ENCODE measurements at regions not wholly inside any gene's neighbourhood (a gene's known extent, or its start where the extent isn't known, plus 50 kb on each side); places are given as distances from the start of the nearest gene placed in this dataset.

DNA sequence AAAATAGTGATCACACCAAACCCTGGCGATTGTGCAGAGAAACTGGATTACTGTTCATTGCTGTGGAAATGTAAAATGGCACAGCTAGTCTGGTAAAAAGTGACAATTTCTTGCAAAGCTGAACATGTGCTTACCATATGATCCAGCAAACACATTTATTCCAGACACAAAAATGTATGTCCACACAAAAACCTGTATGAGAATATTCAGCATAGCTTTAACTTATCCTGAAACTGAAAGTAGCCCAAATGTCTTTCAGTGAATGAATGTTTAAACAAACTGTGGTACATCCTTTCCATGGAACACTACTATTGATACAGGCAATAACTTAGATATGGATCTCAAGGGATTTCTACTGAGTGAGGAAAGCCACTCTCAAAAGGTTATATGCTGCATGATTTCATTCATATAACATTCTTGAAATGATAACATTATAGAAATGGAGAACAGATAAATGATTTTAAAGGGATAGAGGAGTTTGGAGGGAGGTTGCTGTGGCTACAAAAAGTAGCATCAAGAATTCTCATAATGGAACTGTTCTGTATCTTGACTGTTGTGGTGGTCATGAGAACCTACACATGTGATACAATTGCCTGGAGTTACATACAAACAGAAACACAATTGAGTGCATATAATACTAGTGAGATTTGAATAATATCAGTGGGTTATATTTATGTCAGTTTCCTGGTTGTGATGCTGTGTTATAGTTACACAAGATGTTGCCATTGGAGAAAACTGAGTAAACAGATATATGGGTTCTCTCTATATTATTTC, 70.7 kb upstream of the DPH6 start:
- TF ChIP-seq, protein P1, sequence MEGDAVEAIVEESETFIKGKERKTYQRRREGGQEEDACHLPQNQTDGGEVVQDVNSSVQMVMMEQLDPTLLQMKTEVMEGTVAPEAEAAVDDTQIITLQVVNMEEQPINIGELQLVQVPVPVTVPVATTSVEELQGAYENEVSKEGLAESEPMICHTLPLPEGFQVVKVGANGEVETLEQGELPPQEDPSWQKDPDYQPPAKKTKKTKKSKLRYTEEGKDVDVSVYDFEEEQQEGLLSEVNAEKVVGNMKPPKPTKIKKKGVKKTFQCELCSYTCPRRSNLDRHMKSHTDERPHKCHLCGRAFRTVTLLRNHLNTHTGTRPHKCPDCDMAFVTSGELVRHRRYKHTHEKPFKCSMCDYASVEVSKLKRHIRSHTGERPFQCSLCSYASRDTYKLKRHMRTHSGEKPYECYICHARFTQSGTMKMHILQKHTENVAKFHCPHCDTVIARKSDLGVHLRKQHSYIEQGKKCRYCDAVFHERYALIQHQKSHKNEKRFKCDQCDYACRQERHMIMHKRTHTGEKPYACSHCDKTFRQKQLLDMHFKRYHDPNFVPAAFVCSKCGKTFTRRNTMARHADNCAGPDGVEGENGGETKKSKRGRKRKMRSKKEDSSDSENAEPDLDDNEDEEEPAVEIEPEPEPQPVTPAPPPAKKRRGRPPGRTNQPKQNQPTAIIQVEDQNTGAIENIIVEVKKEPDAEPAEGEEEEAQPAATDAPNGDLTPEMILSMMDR (IDR thresholded peaks at IDR 0.05; ENCODE audit: low read depth, low read length, missing control alignments): no peak
- no peak for DNase-seq (ENCODE audit: low read depth)
- no peak overlapping the region for H3K4me3 ChIP-seq (ENCODE audit: low read depth, low read length)

DNA sequence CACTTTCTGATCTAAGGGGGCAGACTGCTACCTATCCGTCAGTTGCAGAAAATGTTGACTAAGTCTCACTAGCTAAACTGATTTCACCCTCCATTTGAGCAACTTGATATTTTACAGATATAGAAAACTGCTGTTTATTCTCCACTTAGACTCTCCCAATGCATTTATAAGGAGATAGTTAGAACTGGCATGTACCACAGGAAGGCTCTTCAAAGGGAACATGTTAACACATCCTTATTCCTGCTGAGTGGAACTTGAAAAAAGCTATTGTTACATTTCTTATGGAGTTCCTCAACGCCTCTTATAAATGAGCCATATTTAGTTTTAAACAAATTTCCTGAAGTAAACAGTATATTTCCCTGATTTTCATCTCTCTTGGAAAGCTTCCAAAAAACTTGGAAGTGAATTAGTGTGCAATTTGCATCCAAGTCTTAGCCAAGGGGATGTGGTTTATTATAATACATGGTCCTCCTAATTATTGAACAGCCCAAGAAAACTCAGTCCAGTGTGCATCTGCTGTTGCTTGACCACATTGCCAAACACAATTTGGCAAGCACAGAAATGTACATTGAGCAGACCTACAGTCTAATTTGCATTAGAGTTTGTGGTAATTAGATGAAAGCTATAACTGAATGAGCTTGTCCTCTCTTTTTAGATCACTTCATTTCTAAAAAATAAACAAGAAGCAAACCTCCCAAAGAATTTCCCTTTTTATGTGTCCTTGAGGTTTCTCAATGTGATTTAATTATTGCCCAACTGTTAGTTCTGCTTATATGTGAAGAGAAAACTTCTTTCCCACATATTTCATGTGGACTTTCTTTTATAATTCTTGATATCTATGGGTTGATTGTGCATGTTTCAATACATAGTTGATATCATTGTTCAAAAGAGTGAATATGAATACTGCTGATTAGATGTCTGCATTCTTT, 72.6 kb upstream of the DPH6 start:
- no peak overlapping the region for H3K4me3 ChIP-seq (ENCODE audit: low read depth, low read length)
- TF ChIP-seq, protein P1 (IDR thresholded peaks at IDR 0.05; ENCODE audit: low read depth, low read length, missing control alignments): no peak
- DNase-seq (ENCODE audit: low read depth): no peak

DNA sequence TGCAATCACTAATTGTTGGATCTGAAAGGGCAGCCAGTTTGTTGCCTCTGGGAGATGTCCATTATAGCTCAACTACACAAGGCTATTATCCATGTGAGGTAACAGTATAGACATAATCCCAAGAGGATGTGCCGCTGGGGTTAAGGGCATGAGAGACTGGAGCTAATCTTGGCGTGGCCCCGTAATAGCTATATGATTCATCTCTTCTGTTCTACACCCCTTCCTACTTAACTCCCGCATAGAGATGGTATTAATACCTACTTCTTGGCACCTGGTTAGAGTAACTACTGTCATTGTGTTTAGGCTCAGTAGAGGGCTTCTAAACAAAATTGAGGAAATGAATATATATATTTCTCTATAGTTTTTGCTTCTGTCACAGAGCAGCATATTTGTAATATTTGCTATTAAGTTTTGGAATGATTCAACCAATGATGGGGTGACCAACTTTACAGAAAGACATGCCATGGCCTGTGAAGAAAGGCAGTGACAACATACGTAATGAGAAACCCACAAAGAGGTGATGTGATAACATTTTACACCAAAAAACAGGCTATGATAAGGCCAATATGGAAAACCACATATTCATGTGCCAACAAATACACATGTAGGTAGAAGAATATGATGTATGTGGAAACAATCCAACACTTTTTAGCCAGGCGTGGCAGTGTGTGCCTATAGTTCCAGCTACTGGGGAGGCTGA, 76.8 kb upstream of the DPH6 start:
- no peak overlapping the region for H3K4me3 ChIP-seq (ENCODE audit: low read depth, low read length)
- no peak for DNase-seq (ENCODE audit: low read depth)
- TF ChIP-seq, protein P1 (IDR thresholded peaks at IDR 0.05; ENCODE audit: low read depth, low read length, missing control alignments): no peak

DNA sequence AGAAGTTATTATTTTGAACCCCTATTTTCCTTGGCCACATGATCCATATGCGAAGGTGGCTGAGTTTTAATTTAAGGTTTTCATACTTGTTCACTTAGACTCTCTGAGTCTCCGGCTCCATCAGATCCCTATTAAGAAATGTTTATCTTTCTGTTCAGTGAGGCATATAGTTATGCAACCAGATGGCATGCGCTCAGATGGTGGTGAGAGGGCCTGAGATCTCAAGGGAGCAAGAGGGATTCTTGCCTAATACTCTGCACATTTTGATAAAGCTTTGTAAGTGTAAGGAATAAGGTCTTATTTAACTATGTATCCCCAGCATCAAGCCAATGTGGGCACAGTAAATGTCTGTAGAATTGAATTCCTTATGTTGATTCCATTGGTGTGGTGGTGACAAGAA, 78.9 kb upstream of the DPH6 start:
- TF ChIP-seq, protein P1 (IDR thresholded peaks at IDR 0.05; ENCODE audit: low read depth, low read length, missing control alignments): no peak
- no peak overlapping the region for H3K4me3 ChIP-seq (ENCODE audit: low read depth, low read length)
- DNase-seq (ENCODE audit: low read depth): no peak

DNA sequence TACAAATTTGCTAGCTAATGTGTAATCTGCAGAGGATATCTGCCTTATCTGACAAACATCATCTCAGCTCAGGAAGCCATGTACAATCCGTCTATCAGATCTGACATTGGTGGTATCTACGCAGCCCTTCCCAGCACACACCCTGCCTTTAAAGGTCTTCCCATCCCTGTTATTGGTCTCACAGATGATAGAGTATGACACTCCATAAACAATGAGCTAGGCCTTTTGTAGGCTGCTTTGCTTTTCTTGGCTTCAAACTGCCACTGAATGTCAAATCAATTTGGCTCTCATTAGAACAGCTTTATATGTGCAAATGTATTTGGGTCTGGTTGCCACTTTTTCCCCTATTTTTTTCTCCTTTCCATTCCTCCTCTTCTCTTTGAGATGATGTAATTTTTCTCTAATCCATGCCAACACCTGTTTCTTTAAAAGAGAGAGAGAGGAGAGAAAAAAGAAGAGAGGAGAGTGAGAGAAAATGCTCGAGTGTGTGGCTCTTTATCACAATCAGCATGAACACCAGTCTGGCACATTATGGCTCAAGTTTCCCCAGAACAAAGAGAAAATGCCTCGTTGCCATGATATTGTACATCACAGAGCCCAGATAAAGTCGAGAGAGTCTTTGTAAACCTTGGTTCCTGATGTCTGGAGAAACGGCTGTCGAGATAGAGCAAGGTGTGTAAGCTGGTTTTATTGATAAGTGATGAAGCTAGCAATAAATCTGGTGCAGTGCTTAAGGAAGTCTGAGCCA, 80.8 kb upstream of the DPH6 start:
- TF ChIP-seq, protein P1 (IDR thresholded peaks at IDR 0.05; ENCODE audit: low read depth, low read length, missing control alignments): no peak
- DNase-seq (ENCODE audit: low read depth): no peak
- no peak overlapping the region for H3K4me3 ChIP-seq (ENCODE audit: low read depth, low read length)

DNA sequence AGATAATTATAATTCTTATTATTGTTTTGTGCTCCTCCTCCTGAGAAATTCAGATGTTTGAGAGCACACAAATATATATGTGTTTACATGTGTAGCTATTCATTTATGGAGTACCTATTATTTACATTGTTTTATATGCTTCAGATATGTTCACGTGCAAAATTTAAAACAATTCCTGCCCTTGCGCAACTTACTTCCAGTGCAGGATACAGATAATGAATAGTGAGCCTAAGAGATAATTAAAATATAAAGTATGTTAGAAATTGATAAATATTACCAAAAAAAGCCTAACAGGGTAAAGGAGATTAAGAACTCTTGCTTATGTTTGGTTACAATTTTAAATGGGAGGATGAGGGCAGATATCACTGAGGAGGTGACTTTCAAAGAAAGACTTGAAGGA, 81.7 kb upstream of the DPH6 start:
- H3K4me3 ChIP-seq (ENCODE audit: low read depth, low read length): no peak overlapping the region
- no peak for DNase-seq (ENCODE audit: low read depth)
- TF ChIP-seq, protein P1 (IDR thresholded peaks at IDR 0.05; ENCODE audit: low read depth, low read length, missing control alignments): no peak
